BJ (cell line): ENCODE measurements at regions not wholly inside any gene's neighbourhood (a gene's known extent, or its start where the extent isn't known, plus 50 kb on each side); places are given as distances from the start of the nearest gene placed in this dataset.

Experiments used
- CTCF ChIA-PET: fragments of 350-600 bp; formaldehyde crosslinking; extraction: SDS; loops from one replicate; lab custom pipeline; 2021; ENCODE audit warnings: antibody characterized with exemption, inconsistent platforms; lab: Yijun Ruan, JAX
- POLR2A ChIA-PET: fragments of 300-600 bp; sonication (Branson Sonifier 250); formaldehyde crosslinking; extraction: SDS; loops from one replicate; lab custom pipeline; 2021; ENCODE audit warnings: antibody characterized with exemption; lab: Charles Lee
- DNase-seq: peaks from one replicate; pipeline ENCODE4 v3.0.0-alpha.2; 2011; ENCODE audit warnings: low read depth
- H3K27me3 ChIP-seq: 2 replicates; pipeline ENCODE4 v1.6.0; 2011; ENCODE audit warnings: low read length; ENCODE audit not compliant: control insufficient read depth, insufficient read depth
- H3K36me3 ChIP-seq: 2 replicates; pipeline ENCODE4 v1.5.1; 2011; ENCODE audit warnings: low read length; ENCODE audit not compliant: control insufficient read depth, insufficient read depth
- H3K4me3 ChIP-seq: 2 replicates; pipeline ENCODE4 v1.5.1; 2011; ENCODE audit warnings: low read depth, mild to moderate bottlenecking, control low read depth, low read length
- CTCF ChIP-seq: IDR thresholded peaks from 2 replicates; pipeline ENCODE4 v1.5.1; 2011; ENCODE audit warnings: low read depth, mild to moderate bottlenecking, control low read depth, inconsistent platforms, low read length, moderate library complexity; ENCODE audit not compliant: insufficient read depth

GRCh38 chr7:55314967-55315366, 50.2 kb upstream of the LANCL2 start:
- ChIA-PET CTCF (interaction anchor here (1.4 kb wide), 1 partner anchor 101 kb away, joined by 3 read pairs; no protein-coding TSS in a partner anchor), POLR2A (no interaction called here)
- DNase-seq, result no peak
- no peaks in the 10 kb centered on the region for H3K36me3 ChIP-seq
- no peak for TF ChIP-seq CTCF
- peaks cover 2% of the 10 kb centered on the region; the same call in 1 of the 2 replicates for H3K27me3 ChIP-seq
- H3K4me3 ChIP-seq, result no peak overlapping the region
